Activated naive CD4-positive, alpha-beta T cell (primary cell): ENCODE measurements at regions not wholly inside any gene's neighbourhood (a gene's known extent, or its start where the extent isn't known, plus 50 kb on each side); places are given as distances from the start of the nearest gene placed in this dataset.

Experiments used
- DNase-seq, 4 experiments: peaks; one replicate each; lab custom pipeline; 2025; lab: John Stamatoyannopoulos, UW

DNA sequence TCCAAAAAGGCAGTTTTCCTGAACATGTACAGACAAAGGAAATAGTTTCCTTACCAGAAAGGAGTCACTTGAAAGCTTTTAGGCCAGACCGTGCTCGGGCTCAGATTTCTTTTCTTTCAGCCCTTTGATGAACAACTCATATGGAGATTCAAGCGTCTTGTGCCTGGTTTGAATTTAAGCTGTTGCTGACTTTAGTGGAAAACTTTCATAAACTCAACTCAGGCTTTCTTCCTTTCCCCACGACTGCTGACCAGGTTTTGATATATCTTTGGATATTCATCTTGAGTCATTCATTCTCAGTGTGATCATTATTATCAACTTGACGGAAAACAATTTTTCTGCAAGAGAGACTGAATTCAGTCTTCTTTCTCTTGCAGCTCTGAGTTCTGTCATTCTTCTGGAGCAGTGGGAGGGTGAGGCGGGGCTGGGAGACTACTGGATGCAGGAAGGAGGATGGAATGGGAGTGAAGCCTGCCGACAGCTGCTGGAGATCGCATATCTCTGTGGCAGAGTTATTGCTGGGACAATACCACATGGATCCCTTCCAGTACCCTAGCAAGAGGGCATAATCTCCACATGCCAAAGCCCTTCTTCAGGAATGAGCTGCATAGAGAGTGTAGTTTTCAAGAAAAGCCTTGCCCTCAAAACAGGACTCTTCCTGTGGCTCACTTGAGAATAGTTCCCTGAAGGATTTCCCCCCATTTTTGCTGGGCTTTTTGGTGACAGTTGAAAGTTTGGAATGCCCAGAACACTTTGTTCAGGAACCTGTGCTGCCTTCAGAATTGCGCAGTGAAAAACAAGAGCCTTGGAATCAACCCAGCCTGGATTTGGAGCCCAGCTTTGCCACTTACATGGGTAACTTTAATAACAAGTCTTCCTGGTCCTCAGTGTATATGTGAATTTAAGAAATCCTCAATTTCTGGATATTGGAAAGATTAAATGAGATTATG is 364.4 kb downstream of the ZNF521 start:
- no peak for DNase-seq

DNA sequence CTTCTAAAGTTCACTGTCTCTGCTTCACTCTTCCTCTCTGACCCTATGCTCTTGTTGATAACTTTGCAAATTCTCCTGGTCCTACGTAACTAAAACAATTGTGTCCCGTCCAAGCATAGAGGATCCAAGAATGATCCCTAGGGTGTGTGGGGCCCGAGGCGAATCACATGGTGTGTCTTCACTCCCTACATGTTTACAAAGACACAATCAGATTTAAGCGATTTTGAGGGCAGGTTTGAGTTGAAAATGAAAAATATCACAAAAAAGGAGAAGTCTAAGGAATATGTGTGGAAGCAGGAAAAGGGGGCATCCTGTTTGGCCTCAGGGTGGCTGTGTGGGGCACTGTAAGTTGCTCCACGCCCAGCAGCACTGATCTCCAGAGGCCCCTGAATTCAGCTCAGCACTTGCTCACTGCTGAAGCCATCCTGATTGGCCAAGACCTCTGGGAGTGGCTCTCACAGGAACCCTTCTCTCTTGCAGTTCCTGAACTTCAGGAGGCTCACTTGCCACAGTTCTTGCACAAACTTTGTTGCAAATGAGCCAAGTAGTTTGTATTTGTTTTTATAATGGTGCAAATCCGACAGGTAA is 363.6 kb downstream of the ZNF521 start:
- no peak for DNase-seq

DNA sequence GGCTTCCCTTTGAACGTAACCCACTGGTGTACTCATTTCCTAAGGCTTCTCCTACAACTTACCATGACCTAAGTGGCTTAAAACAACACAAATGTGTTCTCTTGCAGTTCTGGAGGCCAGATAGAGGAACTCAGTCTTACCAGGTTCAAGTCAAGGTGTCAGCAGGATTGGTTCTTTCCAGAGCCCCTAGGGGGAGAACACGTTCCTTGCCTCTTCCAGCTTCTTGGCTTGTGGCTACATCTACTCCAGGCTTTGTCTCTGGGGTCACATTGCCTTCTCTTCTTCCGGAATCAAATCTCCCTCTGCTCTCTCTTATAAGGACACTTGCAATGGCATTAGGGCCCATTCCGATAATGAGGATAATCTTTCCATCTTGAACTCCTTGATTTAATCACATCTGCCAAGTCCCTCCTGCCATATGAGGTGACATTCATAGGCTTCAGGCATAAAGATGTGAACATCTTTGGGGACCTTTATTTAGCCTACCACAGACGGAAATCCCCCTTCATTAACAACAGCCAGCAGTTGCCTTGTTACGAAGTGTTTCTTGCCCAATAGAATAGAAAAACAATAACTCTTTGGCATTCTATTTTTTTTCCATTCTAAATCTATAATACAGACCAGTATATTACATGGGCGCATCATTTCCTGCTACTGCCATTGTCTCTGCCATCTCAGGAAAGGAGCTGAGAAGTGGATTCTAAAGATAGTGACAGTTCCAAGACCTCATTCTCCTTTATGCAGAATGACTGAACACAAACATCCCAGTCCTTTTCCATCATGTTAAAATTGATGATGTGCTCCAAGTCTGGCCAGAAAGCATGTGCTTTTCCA is 362.0 kb downstream of the ZNF521 start:
- no peak for DNase-seq

DNA sequence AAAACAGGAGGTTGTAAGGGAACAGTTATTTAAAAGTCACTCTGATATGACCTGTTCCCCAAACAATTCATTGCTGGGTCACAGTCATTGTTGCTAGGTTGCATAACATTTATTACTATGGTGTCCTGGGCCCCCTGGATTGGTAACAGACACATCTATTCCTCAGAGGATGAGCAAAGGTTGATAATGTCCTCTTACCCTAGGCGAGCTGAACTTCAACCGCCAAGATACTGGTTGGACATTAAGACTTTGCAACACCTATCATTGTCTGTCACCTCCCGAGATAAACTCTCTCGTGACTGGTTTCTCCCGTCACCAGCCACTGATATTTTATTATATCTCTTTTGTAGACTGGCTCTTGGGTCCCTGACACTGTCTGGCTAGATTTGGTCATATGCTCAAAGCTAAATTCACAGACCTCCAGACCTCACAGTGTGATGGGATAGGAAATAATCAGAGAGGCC is 361.3 kb downstream of the ZNF521 start:
- no peak for DNase-seq

DNA sequence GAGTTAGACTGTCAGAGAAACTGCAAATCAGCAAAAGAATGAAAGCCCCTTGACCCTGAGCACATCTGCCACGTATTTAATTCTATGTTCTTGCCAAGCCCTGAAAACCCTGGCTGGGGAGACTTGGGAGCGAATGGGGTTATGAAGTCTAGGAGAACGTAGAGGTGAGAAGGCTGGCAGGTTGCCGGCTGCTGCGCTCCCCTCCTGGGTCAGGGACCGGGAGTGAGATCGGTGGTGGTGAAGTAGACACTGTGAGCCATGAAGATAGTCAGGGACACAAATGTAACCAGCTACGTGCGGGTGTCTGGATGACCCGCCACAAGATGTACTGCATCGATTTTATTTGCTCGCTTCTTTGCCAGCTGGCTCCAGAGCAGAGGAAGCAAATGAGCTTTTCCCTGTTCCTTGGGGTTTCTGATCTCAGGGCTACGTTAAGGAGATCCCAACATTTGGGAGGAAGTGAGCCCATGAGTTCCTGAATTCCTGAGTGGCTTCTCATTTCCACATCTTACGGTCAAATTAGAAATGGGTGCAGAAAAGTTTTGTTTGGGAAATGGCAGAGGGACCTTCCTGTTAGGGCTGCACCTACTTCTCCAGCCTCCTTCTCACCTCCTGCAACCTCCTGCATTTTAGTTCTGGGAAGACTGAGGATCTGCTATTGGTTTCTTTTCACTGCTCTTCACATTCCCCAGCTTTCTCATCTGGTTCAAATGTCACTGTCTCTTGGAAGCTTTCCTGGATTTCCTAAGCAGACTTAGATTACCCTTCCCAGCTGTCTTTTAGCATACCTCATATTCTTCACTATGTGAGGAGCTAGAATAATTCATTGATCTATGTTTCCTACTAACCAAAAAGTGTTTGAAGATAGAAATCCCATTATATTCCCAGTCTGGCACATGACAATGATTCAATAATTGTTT is 360.6 kb downstream of the ZNF521 start:
- no peak for DNase-seq

DNA sequence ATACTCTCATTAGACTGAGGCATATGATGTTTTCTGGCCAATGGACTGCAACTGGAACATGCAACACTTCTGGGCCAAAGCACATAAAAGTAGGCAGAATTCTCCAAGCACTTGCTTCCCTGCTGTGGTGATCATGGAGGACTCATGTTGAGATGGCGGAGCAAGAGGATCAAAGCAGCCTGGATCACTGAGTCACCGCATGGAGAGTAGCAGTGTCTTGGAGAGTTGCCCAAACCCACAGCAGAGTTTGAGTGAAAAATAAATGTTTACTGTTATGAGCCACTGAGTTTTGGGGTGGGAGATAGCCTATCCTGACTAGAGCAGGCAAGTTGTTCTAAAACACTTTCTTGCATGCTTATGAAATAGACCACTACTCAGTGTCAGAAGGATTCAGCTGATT is 359.5 kb downstream of the ZNF521 start:
- no peak for DNase-seq

DNA sequence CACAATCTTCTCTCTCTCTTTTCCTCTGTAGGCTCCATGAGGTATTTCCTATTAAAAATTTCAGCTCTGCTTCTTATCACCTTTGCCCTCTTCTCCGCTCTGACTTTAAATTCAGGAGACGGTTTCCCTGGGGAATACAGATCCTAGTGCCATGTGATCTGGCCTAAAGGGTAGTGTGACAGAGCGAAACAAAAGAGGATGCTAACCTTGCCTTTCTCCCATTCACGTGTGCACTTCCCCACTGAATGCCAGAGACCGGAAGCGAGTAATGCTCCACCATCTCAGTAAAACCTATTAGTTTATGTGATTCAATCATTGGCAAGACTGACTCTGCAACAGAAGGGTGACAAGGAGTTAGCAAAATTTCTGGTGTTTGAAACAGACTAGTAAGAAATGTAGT is 358.3 kb downstream of the ZNF521 start:
- DNase-seq: no peak

DNA sequence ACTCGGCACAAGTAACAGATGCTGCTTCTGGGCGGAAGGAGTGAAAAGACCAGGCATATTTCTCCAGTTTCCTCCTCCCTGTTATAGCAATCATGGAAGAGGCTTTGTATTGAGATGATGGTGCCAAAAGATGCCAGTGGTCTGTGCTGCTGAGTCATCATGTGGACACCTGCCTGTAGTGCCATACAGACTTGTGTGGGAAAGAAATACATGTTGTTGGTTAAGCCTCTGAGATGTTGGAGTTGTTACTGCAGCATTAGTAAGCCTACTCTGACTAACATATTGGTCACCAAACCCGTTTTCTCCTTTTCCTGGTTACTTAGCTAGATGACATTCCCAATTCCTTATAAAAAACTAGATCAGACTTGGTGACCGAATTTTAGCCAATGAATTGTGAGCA is 356.9 kb downstream of the ZNF521 start:
- no peak for DNase-seq

DNA sequence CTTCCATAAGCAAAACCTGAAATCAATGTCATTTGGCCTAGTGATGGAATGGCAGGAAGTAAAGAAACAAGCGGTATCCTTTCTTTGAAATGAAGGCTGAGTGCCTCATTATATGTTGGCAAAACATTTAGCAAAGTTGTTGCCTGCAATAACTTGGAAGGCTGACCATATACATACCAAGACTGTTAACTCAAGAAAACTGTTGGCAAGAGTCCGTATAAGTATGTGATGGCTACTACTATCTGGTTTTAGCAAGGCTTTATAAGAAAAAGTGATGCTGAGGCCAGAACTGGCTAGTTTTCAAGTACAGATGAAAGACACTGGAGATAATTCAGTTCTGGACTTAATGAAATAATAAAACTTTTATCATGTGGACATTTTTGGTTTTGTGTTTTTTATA is 356.2 kb downstream of the ZNF521 start:
- no peak for DNase-seq

DNA sequence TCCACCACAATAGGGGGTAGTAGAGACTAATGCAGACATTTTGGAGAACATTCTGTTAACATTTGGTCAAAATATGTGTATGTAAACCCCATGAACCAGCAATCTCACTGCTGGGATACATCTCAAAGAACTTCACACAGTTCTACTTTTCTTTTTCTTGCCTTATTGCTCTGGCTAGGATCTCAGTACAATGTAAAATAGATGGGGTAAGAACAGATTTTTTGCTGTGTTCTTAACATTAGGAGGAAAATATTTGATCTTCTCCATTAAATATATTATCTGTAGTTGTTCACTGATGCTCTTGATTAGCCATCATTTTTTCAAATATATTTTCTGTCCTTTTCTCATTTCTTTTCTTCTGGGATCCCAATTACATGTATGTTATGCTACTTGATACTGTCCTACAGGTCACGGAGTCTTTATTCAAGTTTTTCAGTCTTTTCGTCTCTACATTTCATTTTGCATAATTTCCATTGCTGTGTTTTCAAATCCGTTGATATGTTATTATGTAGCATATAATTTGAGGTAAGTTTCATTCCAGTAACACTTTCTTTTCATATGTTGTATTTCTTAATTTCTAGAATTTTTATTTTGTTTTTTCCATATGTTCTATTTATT is 352.2 kb downstream of the ZNF521 start:
- no peak for DNase-seq

DNA sequence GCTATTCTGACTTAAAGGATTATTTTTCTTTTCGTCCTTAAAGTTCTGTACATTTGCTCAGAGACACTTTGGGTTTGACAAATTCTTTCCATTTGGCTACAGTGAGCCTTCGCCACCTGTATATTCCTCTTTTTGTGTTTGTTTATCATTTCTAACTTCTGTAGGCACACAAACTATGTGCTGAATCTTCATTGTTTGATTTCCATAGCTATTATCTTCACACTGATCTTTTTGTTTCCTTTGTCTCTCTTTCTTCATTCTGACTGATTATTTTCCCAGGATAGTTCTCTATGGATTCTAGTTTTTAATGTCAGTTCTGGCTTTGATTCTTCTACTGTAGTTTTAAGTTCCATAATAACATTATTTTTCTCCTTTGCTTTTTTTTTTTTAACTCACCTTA is 350.2 kb downstream of the ZNF521 start:
- no peak for DNase-seq

DNA sequence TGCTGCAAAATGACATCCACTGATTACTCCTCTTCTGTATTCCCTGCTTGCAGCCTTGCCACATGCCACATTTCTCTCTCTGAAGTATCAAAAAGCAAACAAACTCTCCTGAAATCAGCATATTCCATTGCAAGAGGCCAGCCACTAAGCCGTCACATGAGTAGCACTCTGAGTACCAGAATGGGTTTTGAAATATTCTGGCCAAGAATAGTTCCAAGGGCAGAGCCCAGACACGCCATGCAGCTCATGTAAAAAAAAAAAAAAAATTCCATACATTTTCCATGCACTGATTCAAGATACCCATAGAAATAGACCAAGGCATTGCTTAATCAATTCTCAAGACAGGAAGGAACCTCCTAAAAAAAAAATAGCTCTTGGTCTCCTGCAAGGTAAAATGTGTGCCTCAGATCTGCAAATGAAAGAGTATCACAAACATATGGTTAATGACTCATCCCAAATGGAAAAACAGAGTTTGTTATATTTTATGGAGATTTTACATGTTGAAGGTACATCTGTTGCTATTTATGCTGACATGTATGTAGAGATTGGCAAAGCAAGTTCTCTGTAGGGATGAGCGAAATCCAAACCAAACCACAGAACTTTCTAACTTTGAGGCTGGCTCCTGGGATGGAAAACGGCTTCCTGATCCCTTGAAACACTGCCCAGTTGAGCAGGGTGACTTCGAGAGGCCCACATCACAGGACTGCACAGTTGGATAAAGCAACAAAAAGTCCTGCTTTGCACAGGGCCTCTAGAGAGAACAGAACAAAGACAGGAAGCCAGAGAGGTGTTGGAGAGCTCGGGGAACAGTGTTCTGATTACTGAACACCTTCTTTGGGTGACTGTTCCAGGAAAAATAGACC is 346.2 kb downstream of the ZNF521 start:
- no peak for DNase-seq

DNA sequence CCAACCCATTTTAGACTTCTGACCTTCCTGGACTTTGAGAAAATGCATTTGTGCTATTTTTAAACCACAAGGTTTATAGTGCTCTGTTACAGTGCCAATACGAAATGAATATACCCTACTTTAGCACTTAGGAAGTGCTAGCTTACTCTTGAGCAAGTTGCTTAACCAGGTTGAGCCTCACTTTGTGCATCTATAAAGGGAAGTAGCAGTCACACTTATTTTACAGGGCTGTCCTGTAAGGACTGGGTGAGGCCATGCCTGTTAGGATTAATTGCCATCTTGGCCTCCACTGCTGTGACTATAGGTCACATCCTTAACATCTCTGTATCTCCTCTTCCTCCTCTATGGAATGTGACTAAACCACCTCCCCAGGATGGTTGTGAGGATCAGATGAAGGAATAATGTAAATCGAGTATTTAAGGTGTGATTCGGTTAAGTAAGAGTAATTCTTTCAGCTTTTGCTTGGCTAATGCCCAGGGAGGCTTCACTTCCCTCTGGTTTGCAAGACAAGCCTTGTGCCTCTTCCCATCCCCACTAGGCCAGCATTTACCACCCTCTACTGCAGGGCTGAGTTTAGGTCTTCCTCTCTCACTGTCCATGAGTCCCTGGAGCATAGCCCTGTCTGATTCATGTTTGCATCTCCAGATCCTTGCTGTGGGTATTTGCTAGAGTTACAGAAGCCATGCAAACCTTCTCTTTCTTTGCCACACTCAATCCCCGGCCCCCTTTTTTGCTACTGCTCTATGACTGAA is 341.2 kb downstream of the ZNF521 start:
- DNase-seq: no peak
